ENCODE measurements at regions not wholly inside any gene's neighbourhood (a gene's known extent, or its start where the extent isn't known, plus 50 kb on each side); places are given as distances from the start of the nearest gene placed in this dataset.

DNA sequence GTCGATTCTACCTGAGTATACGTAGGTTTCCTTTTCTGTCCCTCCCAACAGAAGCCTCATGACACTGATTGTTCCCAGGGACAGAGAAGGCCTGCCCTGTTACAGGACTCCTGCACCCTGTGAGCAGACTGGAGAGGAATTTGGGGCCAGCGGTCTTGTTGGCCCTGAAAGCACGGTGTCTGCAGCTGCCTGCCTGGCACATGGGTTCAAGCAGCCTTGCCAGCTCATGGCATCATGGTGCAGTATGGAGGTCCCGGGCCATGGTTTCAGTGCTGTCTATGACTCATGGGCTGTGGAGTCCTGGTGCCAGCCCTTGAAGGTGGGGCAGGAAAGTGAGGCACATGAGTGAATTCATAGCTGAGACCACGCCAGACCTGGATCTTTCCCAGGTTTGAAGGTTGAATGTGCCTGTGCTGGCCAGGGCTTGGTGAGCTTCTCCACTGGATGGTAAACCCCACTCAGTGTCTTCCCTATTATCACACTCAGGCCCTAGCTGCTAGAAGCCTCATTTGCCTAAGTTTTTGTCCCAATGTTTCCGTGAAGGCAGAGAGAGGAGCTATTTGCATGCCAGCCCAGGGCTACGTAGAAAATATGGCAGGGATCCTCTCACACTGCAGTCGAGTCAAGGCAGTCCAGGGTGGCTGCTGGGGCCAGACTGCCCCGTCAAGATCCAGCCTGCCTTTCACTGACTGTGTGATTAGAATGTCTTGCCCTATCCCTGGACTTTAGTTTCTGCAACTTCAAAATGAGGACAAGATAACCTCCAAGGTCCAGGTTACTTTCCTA lies 277.2 kb upstream of the CCL2 start:
- DNase-seq (ENCODE audit: low spot score) = no peak

DNA sequence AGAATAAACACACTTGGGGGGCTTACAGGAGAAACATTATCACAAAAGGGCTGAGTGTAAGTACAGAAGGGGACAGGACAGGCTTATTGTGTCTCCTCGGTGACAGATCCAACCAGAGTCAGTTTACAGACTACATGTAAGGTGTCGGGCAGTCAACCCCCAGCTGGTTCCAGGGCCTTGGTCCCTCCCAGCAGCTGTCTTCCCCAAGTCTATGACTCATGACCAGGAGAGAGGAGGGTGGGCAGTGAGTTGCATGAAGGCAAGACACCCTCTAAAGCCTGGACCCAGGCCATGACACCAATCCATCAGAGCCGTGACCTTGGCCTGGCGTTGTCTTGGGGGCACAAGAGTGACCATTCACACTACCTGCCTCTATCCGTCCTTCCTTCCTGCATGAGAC lies 276.2 kb upstream of the CCL2 start:
- DNase-seq (ENCODE audit: low spot score) = no peak

DNA sequence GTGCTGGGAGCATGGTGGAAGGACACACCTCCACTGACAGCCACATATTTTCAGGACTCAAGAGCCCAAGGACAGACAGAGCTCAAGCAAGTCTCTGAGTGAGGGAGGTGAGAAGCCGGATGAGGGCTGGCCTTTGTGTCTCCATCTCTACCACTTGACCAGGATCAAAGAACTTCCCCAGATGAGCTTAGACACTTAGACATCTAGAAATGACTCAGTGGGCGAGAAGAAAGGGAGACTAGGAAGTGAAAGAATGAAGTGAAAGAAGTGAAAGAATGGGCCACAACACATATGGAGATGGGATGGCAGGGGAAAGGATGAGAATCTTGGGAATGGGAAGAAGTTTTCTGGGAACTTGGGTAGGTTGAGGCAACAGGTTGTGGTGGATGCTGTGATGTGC lies 274.9 kb upstream of the CCL2 start:
- no peak for DNase-seq (ENCODE audit: low spot score)

DNA sequence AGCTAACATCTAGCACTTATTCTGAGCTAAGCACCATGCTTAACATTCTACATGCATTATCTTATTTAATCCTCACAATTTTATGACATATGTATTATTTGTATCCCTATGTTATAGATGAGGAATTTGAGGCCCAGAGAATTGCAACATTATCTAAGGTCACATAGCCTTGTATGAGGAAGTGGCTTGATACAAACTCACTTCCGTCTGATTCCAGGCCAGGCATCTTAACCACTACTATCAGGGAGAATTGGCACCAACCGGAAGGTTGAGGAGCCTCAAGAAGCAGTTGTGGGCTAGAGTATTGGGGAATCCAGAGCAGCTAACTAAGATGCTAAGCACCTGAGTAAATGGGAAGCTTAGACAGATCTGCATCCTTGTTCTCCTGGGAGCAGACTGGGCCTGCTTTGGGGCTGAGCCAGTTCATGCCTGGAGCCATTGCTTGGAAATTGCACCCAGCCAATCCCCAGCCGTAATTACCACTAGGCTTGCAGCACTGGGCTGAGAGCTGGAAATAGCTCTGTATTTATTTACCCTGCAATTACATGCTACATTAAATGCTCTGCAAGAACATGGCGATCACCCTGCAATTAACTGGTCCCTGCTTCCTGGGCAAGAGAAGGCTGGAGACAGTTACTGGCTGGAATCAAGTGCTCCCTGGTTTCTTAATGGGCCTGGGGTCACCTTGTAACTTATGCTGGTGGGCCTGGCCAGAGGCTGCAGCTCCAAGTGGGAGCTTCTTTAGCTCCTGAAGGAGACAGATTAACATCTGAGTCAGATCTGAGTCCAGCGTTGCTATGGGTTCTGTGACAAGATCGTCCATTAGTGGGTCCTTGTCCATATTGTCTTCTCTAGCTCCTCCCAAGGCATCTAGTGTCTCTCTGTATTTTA lies 273.1 kb upstream of the CCL2 start:
- no peak for DNase-seq (ENCODE audit: low spot score)

GRCh38 chr17:33982909-33983308 lies 272.2 kb upstream of the CCL2 start:
- DNase-seq (ENCODE audit: low spot score) = no peak

DNA sequence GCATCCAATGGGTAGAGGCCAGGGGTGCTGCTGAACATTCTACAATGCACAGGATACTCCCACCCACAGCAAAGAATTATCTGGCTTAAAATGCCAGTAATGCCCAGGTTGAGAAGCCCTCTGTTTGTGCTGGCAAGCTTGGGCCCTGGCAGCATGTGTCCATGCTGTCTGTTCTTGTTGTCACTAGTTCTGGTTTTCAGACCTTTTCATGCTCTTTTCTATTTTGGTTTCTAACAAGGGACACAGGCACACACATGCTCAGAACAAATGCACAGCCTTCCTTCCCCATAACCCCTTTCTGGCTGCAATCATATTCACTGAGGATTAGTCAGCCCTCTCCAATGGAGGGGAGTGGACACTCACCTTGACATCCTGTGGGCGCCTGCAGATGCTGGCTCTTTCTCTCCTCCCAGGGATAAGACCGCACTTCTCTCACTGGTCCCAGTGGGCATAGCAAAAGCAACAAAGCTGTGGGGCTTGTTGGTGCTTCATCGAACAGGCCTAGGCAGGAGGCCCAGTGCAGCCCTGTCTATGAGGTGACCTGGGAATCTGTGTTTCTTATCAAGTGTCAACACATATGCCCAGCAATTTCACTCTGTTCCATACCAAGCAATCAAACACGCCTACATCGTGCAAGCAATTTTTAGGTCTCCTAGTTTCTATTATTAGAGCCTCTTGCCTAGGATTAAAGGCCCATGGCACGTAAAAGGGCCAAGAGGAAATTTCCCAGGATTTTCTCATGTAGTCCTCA lies 271.1 kb upstream of the CCL2 start:
- DNase-seq (ENCODE audit: low spot score) = no peak

DNA sequence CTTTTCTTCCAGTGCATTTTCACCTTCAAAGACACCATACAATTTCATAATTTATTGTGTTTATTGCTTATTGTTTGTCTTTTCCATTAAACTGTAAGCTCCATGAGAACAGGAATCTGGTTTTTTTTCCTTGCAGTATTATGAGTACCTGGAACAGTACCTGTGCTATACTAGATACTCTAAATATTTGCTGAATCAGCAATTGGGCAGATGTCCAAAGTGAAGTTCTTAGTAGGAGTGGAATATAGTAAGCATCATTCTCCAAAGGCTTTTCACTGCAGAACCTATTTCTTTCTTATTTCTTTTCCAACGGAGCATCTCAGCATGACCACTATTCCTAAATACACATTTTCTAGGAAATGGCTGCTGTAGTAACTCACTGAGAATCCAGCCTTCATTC lies 269.0 kb upstream of the CCL2 start:
- DNase-seq (ENCODE audit: low spot score) = no peak

DNA sequence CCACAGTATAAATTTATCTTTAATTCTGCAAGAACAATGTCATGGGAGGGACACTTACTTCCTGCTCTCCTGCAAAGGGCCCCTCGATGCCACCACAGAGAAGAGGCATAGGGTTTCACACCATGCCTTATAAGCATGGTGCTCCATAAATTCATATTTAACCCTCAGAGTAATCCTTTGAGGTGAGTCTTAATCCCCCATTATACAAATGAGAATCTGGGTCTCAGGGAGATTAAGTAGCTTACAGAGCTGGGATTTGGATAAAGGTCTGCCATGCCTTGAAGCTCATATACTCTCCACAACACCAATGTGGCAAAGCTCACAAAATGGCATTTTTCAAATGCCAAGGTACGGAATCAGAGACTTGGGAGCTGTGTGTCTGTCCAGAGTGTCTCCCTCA lies 268.5 kb upstream of the CCL2 start:
- no peak for DNase-seq (ENCODE audit: low spot score)

- DNase-seq (ENCODE audit: low spot score) = no peak
These were observed 267.9 kb upstream of the CCL2 start for GRCh38 chr17:33987162-33987561.

GRCh38 chr17:33989361-33990148 lies 265.5 kb upstream of the CCL2 start:
- no peak for DNase-seq (ENCODE audit: low spot score)

DNA sequence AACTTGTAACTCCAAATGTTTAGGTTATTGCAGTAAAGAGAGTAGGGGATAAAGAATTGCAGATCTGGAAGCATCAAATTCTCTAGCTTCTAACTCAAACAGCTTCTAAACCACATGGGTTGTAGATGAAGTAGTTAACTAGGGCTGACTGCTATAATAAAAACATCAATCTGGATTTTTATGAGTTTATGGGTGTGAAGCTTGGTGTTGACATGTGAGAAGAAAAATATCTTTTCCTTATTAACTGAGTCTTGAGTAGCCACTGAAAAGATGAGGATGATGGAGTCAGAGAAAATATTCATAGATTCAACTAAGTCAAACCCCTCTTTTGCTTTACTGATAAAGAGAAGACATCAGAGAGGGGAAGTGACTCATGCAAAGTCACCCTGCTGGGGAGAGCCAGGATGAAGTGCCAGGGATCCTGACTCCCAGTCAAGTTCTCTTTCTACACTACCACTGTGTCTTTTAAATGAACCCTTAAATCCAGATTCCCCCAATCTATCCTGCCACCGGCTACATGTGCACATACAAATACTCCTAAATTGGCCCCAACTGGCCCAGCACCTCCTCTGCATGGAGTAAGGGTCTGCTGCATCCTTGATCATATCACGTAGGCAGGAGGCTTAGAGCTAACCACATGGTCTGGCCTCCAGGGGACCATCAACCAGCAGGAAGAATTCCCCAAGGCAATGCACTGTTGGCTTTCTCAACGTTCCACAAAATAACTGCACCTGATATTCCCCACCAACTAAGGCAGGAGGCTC lies 264.0 kb upstream of the CCL2 start:
- DNase-seq (ENCODE audit: low spot score) = peak; percentile 17

DNA sequence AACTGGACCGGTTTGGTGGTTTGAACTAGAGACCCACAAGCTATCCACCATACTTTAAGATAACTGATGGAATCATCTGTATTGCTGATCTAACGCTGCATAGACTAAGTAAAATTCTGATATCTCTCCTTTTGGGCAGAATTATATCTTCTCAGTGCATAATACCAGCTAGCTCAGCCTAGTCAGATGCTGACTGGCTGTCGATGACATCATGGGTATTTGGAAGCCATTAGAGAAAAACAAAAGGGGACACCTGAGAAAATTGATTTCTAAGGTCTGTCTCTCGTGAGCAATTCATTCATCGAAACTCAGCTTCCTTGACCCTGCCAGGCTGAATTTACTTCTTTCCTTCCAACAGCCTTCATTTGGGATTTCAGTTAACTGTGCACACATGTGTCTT lies 263.0 kb upstream of the CCL2 start:
- no peak for DNase-seq (ENCODE audit: low spot score)

- no peak for DNase-seq (ENCODE audit: low spot score)
These were observed 254.4 kb upstream of the CCL2 start for GRCh38 chr17:34000639-34001038.

GRCh38 chr17:34001246-34001645 lies 253.8 kb upstream of the CCL2 start:
- DNase-seq (ENCODE audit: low spot score) = no peak

DNA sequence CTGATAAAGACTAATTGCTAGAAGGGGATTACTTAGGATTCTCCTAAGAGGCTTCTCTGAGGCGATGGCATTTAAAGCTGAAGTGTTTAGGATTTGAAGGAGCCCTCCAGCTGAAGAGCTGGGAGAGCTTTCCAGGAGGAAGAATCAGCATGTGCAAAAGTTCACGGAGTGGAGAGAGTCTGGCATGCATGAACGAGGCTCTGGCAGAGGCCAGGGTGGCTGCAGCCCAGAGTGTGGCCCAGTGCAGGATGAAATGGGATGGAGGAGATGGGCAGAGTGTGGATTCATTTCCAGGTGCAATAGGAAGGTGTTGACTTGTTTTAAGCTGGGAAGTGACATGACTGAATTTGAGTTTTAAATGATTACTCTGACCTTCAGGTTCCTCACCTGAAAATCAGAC lies 249.0 kb upstream of the CCL2 start:
- DNase-seq (ENCODE audit: low spot score) = no peak

- no peak for DNase-seq (ENCODE audit: low spot score)
These were observed 247.0 kb upstream of the CCL2 start for GRCh38 chr17:34008125-34008524.

- DNase-seq (ENCODE audit: low spot score) = peak; percentile 15
These were observed 245.2 kb upstream of the CCL2 start for GRCh38 chr17:34009912-34010311.

GRCh38 chr17:34010534-34010933 lies 244.6 kb upstream of the CCL2 start:
- DNase-seq (ENCODE audit: low spot score) = no peak

- DNase-seq (ENCODE audit: low spot score) = no peak
These were observed 243.5 kb upstream of the CCL2 start for GRCh38 chr17:34011599-34011998.

GRCh38 chr17:34012709-34013375 lies 242.2 kb upstream of the CCL2 start:
- no peak for DNase-seq (ENCODE audit: low spot score)

DNA sequence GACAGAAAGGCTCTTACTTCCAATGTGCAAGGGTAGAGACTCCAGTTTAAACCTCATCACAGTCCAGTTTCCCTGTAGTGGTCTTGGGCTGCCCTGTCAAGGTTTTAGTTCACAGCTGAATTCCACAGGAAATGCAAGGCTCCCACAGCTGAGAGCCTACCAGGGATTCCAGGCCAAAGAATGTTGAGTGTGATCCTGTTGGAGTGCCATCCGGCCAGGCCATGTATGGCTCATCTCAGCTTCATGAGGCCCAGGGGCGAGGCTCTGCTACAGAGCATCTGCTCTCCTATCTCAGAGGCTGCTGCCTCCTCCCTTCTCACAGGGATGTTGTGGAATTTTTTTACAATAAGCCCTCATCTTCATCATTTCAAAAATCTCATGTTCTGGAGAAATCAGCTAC lies 239.8 kb upstream of the CCL2 start:
- no peak for DNase-seq (ENCODE audit: low spot score)

Data from SW480 (cell line).